Caco-2 (cell line): ENCODE measurements at regions not wholly inside any gene's neighbourhood (a gene's known extent, or its start where the extent isn't known, plus 50 kb on each side); places are given as distances from the start of the nearest gene placed in this dataset.

Source experiments
- BruUV-seq: library from RNA; stranded (reverse); fragments of 400-500 nt; replicated peaks from 2 replicates; lab custom pipeline; 2021; lab: Mats Ljungman, UMichigan
- CTCF ChIA-PET: fragments of 300-600 bp; sonication (Branson Sonifier 250); formaldehyde crosslinking; loops from one replicate; lab custom pipeline; 2022; ENCODE audit warnings: antibody characterized with exemption; lab: Charles Lee
- POLR2A ChIA-PET: fragments of 300-600 bp; sonication (Branson Sonifier 250); formaldehyde crosslinking; loops from one replicate; lab custom pipeline; 2022; ENCODE audit warnings: antibody characterized with exemption; lab: Charles Lee
- DNase-seq, 2 experiments: peaks; one replicate each; pipeline versions ENCODE4 v3.0.0 to v3.0.0-alpha.2; 2020 to 2022
- H3K27me3 ChIP-seq: replicated peaks from 2 replicates; pipeline ENCODE4 v1.6.0; 2011; ENCODE audit warnings: low read length; ENCODE audit not compliant: control insufficient read depth, insufficient read depth
- H3K36me3 ChIP-seq: 2 replicates; pipeline ENCODE4 v1.5.1; 2011; ENCODE audit warnings: low read length; ENCODE audit not compliant: control insufficient read depth, insufficient read depth
- H3K4me1 ChIP-seq: fragments of 250-450 bp; sonication (Bioruptor Pico); 2 replicates; pipeline ENCODE4 v1.5.1; 2020; ENCODE audit warnings: mild to moderate bottlenecking
- H3K4me3 ChIP-seq: 2 replicates; pipeline ENCODE4 v1.5.1; 2011; ENCODE audit warnings: low read depth, mild to moderate bottlenecking, control low read depth, low read length
- H3K9me3 ChIP-seq: fragments of 250-450 bp; sonication (Bioruptor Pico); 2 replicates; pipeline ENCODE4 v1.5.1; 2020; ENCODE audit warnings: mild to moderate bottlenecking, moderate library complexity
- H3K27ac Mint-ChIP-seq: one replicate; pipeline ENCODE4 v1.8.0; 2022; ENCODE audit warnings: mixed read lengths; ENCODE audit not compliant: unreplicated experiment
- H3K27me3 Mint-ChIP-seq: one replicate; pipeline ENCODE4 v1.8.0; 2022; ENCODE audit warnings: mixed read lengths; ENCODE audit not compliant: insufficient read depth, unreplicated experiment
- H3K36me3 Mint-ChIP-seq: one replicate; pipeline ENCODE4 v1.8.0; 2022; ENCODE audit warnings: mild to moderate bottlenecking, mixed read lengths; ENCODE audit not compliant: insufficient read depth, unreplicated experiment
- H3K4me1 Mint-ChIP-seq: one replicate; pipeline ENCODE4 v1.8.0; 2022; ENCODE audit warnings: low read depth, mixed read lengths; ENCODE audit not compliant: unreplicated experiment
- H3K4me3 Mint-ChIP-seq: one replicate; pipeline ENCODE4 v1.8.0; 2022; ENCODE audit warnings: mild to moderate bottlenecking, moderate library complexity, mixed read lengths; ENCODE audit not compliant: unreplicated experiment
- H3K9me3 Mint-ChIP-seq: one replicate; pipeline ENCODE4 v1.8.0; 2022; ENCODE audit warnings: mixed read lengths; ENCODE audit not compliant: unreplicated experiment
- intact Hi-C: fragments of 100-400 bp; cut with micrococcal nuclease; formaldehyde crosslinking; loops from one replicate; pipeline ENCODE4 v1.10.0; 2022; ENCODE audit not compliant: unreplicated experiment
- TF ChIP-seq, protein P1 (sequence below), 2 experiments: fragments of 200-600 bp in 1 of 2; IDR thresholded peaks; 1 replicate in 1 of 2; 2 replicates in 1 of 2; pipeline versions ENCODE4 v1.5.1 to v1.8.0; 2011 to 2022; ENCODE audit warnings: antibody characterized with exemption in 1 of 2, control low read depth in 1 of 2, inconsistent platforms in 1 of 2, low read depth in 1 of 2, low read length in 1 of 2, mild to moderate bottlenecking in 1 of 2, moderate library complexity in 1 of 2; ENCODE audit not compliant: insufficient read depth in 1 of 2, severe bottlenecking in 1 of 2, unreplicated experiment in 1 of 2

DNA sequence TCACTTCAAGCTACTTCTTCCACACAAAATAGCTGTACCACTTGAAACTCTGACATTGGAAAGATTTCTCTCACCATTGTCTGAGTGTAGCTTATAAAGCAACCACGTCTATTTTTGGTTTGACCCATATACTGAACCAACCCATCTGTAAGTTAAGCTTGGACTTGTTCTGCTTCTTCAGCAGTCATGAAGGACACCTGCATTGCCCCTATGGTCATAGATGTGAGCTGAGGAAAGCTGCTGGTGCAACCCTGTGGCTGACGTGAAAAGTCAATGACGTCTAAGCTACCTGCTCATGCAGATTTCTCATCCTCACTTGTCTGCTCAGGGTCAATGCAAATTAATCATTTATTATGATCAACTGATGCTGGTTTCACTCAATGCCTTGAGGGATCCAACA is 417.4 kb downstream of the CETN3 start:
- Mint-ChIP-seq H3K4me1 (no peaks in the 10 kb centered on the region), H3K9me3 (no peaks in the 10 kb centered on the region), H3K4me3 (no peak overlapping the region), H3K27ac (no peak overlapping the region), H3K36me3 (no peaks in the 10 kb centered on the region), H3K27me3 (no peaks in the 10 kb centered on the region)
- Histone ChIP-seq H3K36me3 (no peaks in the 10 kb centered on the region), H3K4me1 (peaks cover 8% of the 10 kb centered on the region), H3K27me3 (no peaks in the 10 kb centered on the region), H3K4me3 (no peak overlapping the region), H3K9me3 (no peaks in the 10 kb centered on the region)
- BruUV-seq: no TSS peak
- intact Hi-C loops: no loop called here
- ChIA-PET CTCF (no interaction called here), POLR2A (no interaction called here)
- no peak for DNase-seq
- TF ChIP-seq, protein P1, sequence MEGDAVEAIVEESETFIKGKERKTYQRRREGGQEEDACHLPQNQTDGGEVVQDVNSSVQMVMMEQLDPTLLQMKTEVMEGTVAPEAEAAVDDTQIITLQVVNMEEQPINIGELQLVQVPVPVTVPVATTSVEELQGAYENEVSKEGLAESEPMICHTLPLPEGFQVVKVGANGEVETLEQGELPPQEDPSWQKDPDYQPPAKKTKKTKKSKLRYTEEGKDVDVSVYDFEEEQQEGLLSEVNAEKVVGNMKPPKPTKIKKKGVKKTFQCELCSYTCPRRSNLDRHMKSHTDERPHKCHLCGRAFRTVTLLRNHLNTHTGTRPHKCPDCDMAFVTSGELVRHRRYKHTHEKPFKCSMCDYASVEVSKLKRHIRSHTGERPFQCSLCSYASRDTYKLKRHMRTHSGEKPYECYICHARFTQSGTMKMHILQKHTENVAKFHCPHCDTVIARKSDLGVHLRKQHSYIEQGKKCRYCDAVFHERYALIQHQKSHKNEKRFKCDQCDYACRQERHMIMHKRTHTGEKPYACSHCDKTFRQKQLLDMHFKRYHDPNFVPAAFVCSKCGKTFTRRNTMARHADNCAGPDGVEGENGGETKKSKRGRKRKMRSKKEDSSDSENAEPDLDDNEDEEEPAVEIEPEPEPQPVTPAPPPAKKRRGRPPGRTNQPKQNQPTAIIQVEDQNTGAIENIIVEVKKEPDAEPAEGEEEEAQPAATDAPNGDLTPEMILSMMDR (IDR thresholded peaks at IDR 0.05; ENCODE audit: insufficient read depth in 1 of 2, low read depth in 1 of 2, low read length in 1 of 2, severe bottlenecking in 1 of 2, unreplicated experiment in 1 of 2): no peak

DNA sequence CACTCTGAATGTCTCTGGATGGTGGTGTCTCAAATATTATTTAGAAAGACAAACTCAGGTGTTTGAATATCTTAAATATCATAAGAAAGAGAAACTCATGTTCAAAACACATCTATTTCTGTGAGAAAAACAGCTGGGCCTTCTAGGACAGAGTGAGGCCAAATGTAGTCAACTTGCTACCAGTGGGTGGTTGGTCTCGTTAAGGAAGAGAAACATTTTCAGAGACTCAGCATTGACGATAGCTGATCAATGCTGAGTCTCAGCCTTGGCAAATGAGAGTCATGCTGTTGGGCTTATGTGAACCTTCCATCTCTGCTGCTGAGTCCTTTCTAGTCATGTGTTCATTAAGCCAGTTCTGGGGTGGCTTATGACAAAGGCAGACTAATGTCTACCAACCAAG is 418.0 kb downstream of the CETN3 start:
- ChIA-PET CTCF (no interaction called here), POLR2A (no interaction called here)
- Histone ChIP-seq H3K4me3 (no peak overlapping the region), H3K9me3 (no peaks in the 10 kb centered on the region), H3K36me3 (no peaks in the 10 kb centered on the region), H3K27me3 (no peaks in the 10 kb centered on the region), H3K4me1 (peaks cover 1% of the 10 kb centered on the region; the same call in 1 of the 2 replicates)
- TF ChIP-seq, protein P1 (IDR thresholded peaks at IDR 0.05; ENCODE audit: insufficient read depth in 1 of 2, low read depth in 1 of 2, low read length in 1 of 2, severe bottlenecking in 1 of 2, unreplicated experiment in 1 of 2): no peak
- Mint-ChIP-seq H3K4me1 (no peaks in the 10 kb centered on the region), H3K27me3 (no peaks in the 10 kb centered on the region), H3K36me3 (no peaks in the 10 kb centered on the region), H3K27ac (no peak overlapping the region), H3K9me3 (no peaks in the 10 kb centered on the region), H3K4me3 (no peak overlapping the region)
- no peak for DNase-seq
- intact Hi-C loops: no loop called here
- BruUV-seq: no TSS peak

GRCh38 chr5:89989776-89990175 is 419.8 kb downstream of the CETN3 start:
- no peaks in the 10 kb centered on the region for H3K36me3 Mint-ChIP-seq
- no peak overlapping the region for H3K4me3 ChIP-seq
- H3K4me1 ChIP-seq: no peaks in the 10 kb centered on the region
- DNase-seq: no peak
- no peaks in the 10 kb centered on the region for H3K4me1 Mint-ChIP-seq
- no peak overlapping the region for H3K4me3 Mint-ChIP-seq
- H3K36me3 ChIP-seq: no peaks in the 10 kb centered on the region
- no peaks in the 10 kb centered on the region for H3K27me3 Mint-ChIP-seq
- intact Hi-C loops: no loop called here
- ChIA-PET CTCF (no interaction called here), POLR2A (no interaction called here)
- no peak overlapping the region for H3K27ac Mint-ChIP-seq
- no peaks in the 10 kb centered on the region for H3K9me3 Mint-ChIP-seq
- no peaks in the 10 kb centered on the region for H3K9me3 ChIP-seq
- TF ChIP-seq, protein P1 (IDR thresholded peaks at IDR 0.05; ENCODE audit: insufficient read depth in 1 of 2, low read depth in 1 of 2, low read length in 1 of 2, severe bottlenecking in 1 of 2, unreplicated experiment in 1 of 2): no peak
- H3K27me3 ChIP-seq: no peaks in the 10 kb centered on the region
- BruUV-seq: no TSS peak
